Activated CD4-positive, alpha-beta memory T cell treated with anti-CD3 and anti-CD28 coated beads, Interleukin-2, amount 10 ng/mL, durations not matched to agents 7 days and 5 days (primary cell): ENCODE measurements at regions not wholly inside any gene's neighbourhood (a gene's known extent, or its start where the extent isn't known, plus 50 kb on each side); places are given as distances from the start of the nearest gene placed in this dataset.

Experiments used
- CTCF ChIA-PET: fragments of 350-600 bp; sonication (Branson Sonifier 250); formaldehyde crosslinking; loops from one replicate; lab custom pipeline; 2021; ENCODE audit warnings: antibody characterized with exemption, inconsistent platforms; lab: Charles Lee
- POLR2A ChIA-PET: fragments of 350-600 bp; sonication (Branson Sonifier 250); formaldehyde crosslinking; loops from one replicate; lab custom pipeline; 2021; ENCODE audit warnings: antibody characterized with exemption; lab: Charles Lee
- DNase-seq: peaks from one replicate; pipeline ENCODE4 v3.0.0-alpha.2; 2020
- H3K27ac Mint-ChIP-seq: one replicate; pipeline ENCODE4 v1.8.0; 2021; ENCODE audit warnings: mild to moderate bottlenecking, mixed read lengths
- H3K27me3 Mint-ChIP-seq: one replicate; pipeline ENCODE4 v1.8.0; 2021; ENCODE audit warnings: mixed read lengths
- H3K36me3 Mint-ChIP-seq: one replicate; pipeline ENCODE4 v1.8.0; 2021; ENCODE audit warnings: low read depth, mixed read lengths
- H3K4me1 Mint-ChIP-seq: one replicate; pipeline ENCODE4 v1.8.0; 2021; ENCODE audit warnings: mixed read lengths
- H3K4me3 Mint-ChIP-seq: one replicate; pipeline ENCODE4 v1.8.0; 2021; ENCODE audit warnings: mild to moderate bottlenecking, mixed read lengths
- H3K9me3 Mint-ChIP-seq: one replicate; pipeline ENCODE4 v1.8.0; 2021; ENCODE audit warnings: mixed read lengths

DNA sequence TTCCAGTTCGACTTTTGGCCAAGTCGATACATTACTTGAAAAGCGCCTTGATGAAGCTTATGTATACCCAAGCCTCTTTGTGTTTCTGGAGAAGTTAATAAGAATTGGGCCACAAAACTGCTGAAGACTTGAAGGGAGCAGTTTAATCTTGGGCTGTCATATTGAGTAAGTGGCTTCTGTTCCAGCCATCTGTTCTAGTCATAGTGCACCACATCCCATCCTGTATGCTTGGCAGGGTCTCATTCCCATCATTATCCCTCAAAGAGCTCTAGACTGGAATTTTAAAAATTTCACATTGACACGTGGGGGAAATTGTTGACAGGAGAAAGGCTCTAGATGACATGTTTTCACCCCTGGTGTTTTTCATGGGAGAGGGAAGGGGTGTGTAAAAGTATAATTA, 196.6 kb upstream of the PLPP4 start:
- H3K9me3 Mint-ChIP-seq = no peaks in the 10 kb centered on the region
- ChIA-PET POLR2A (no interaction called here), CTCF (no interaction called here)
- no peak overlapping the region for H3K4me3 Mint-ChIP-seq
- DNase-seq = no peak
- no peaks in the 10 kb centered on the region for H3K4me1 Mint-ChIP-seq
- no peaks in the 10 kb centered on the region for H3K36me3 Mint-ChIP-seq
- H3K27ac Mint-ChIP-seq = no peak overlapping the region
- H3K27me3 Mint-ChIP-seq = peaks cover 10% of the 10 kb centered on the region

- ChIA-PET CTCF (no interaction called here), POLR2A (no interaction called here)
- no peak overlapping the region for H3K27ac Mint-ChIP-seq
- no peaks in the 10 kb centered on the region for H3K9me3 Mint-ChIP-seq
- no peak for DNase-seq
- H3K4me3 Mint-ChIP-seq = no peak overlapping the region
- no peaks in the 10 kb centered on the region for H3K4me1 Mint-ChIP-seq
- peaks cover 10% of the 10 kb centered on the region for H3K27me3 Mint-ChIP-seq
- H3K36me3 Mint-ChIP-seq = no peaks in the 10 kb centered on the region
Measured at GRCh38 chr10:120262857-120263547, 194.0 kb upstream of the PLPP4 start.

- peaks cover 10% of the 10 kb centered on the region for H3K27me3 Mint-ChIP-seq
- CTCF ChIA-PET = no interaction called here
Measured at GRCh38 chr10:120266022-120266421, 191.0 kb upstream of the PLPP4 start.

DNA sequence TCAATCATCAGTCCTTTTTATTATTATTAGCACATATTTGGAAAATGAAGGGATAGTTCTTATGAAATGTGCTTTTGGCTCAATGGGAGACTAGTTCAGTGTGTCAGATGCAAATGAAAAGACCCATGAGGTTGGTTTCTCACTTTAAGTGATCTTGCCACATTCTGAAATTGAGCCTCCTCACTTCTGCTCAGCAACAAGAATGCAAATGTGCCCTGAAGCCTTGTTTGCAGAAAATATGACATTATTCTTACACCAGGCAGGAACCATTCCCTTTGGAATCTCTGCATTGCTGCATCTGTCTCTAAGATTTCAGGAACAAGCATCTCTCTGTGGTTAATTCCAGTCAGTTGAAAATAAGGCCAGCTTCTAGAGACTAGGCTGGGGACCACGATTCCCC, 186.1 kb upstream of the PLPP4 start:
- no peaks in the 10 kb centered on the region for H3K36me3 Mint-ChIP-seq
- CTCF ChIA-PET = no interaction called here
- POLR2A ChIA-PET = no interaction called here

More at GRCh38 chr10:120266022-120266421, 191.0 kb upstream of the PLPP4 start:
- no peak for DNase-seq
- H3K4me1 Mint-ChIP-seq = no peaks in the 10 kb centered on the region
- POLR2A ChIA-PET = no interaction called here
- H3K4me3 Mint-ChIP-seq = no peak overlapping the region
- no peaks in the 10 kb centered on the region for H3K36me3 Mint-ChIP-seq
- no peaks in the 10 kb centered on the region for H3K9me3 Mint-ChIP-seq
- H3K27ac Mint-ChIP-seq = no peak overlapping the region

DNA sequence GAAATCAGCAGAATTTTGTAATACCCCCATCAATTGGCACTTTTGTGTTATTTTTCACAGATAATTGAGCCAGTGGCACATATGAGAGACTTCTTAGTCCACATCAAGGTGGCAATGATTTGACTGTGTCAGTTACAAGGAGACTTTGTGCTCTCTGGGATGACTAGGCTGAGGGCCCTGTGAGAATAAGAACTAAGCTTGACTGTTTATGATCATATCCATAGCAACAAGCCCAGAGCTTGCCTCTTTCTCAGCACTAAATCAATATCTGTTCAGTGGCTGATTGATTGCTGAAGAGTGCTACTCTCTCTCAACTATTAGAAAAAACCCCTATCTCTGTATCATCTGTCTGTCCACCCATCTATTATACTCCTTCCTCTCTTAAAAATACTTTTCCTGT, 185.3 kb upstream of the PLPP4 start:
- Mint-ChIP-seq H3K9me3 (no peaks in the 10 kb centered on the region), H3K4me1 (no peaks in the 10 kb centered on the region), H3K4me3 (no peak overlapping the region), H3K27ac (no peak overlapping the region), H3K27me3 (no peaks in the 10 kb centered on the region), H3K36me3 (no peaks in the 10 kb centered on the region)
- CTCF ChIA-PET = no interaction called here
- DNase-seq = no peak
- POLR2A ChIA-PET = no interaction called here

More for the DNA sequence above, 186.1 kb upstream of the PLPP4 start:
- Mint-ChIP-seq H3K9me3 (no peaks in the 10 kb centered on the region), H3K27me3 (no peaks in the 10 kb centered on the region), H3K27ac (no peak overlapping the region), H3K4me1 (no peaks in the 10 kb centered on the region), H3K4me3 (no peak overlapping the region)
- no peak for DNase-seq

DNA sequence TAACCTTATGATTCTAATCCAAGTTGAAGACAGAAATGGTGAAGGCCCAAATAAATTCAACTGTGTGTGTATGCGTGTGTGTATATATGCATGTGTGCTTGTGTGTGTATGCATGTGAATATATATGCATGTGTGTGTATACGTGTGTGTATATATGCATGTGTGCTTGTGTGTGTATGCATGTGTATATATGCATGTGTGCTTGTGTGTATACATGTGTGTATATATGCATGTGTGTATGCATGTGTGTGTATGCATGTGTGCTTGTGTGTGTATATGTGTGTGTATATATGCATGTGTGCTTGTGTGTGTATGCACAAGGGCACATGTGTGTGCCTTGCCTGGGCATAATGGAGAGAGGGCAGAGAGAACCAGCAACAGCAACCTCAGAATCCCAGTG, 184.7 kb upstream of the PLPP4 start:
- CTCF ChIA-PET = no interaction called here
- H3K27ac Mint-ChIP-seq = no peak overlapping the region
- POLR2A ChIA-PET = no interaction called here
- H3K36me3 Mint-ChIP-seq = no peaks in the 10 kb centered on the region
- H3K4me3 Mint-ChIP-seq = no peak overlapping the region
- no peaks in the 10 kb centered on the region for H3K27me3 Mint-ChIP-seq
- no peaks in the 10 kb centered on the region for H3K4me1 Mint-ChIP-seq
- H3K9me3 Mint-ChIP-seq = no peaks in the 10 kb centered on the region
- no peak for DNase-seq

GRCh38 chr10:120278069-120278468, 179.0 kb upstream of the PLPP4 start:
- Mint-ChIP-seq H3K27ac (no peak overlapping the region), H3K27me3 (no peaks in the 10 kb centered on the region), H3K9me3 (no peaks in the 10 kb centered on the region), H3K4me3 (no peak overlapping the region), H3K36me3 (no peaks in the 10 kb centered on the region), H3K4me1 (no peaks in the 10 kb centered on the region)
- ChIA-PET CTCF (no interaction called here), POLR2A (no interaction called here)
- no peak for DNase-seq

GRCh38 chr10:120279196-120279595, 177.8 kb upstream of the PLPP4 start:
- ChIA-PET POLR2A (no interaction called here), CTCF (no interaction called here)
- DNase-seq = no peak
- Mint-ChIP-seq H3K36me3 (no peaks in the 10 kb centered on the region), H3K4me3 (no peak overlapping the region), H3K27ac (no peak overlapping the region), H3K4me1 (no peaks in the 10 kb centered on the region), H3K27me3 (no peaks in the 10 kb centered on the region), H3K9me3 (no peaks in the 10 kb centered on the region)

- ChIA-PET CTCF (no interaction called here), POLR2A (no interaction called here)
- H3K4me1 Mint-ChIP-seq = no peaks in the 10 kb centered on the region
Measured at GRCh38 chr10:120282421-120282820, 174.6 kb upstream of the PLPP4 start.

DNA sequence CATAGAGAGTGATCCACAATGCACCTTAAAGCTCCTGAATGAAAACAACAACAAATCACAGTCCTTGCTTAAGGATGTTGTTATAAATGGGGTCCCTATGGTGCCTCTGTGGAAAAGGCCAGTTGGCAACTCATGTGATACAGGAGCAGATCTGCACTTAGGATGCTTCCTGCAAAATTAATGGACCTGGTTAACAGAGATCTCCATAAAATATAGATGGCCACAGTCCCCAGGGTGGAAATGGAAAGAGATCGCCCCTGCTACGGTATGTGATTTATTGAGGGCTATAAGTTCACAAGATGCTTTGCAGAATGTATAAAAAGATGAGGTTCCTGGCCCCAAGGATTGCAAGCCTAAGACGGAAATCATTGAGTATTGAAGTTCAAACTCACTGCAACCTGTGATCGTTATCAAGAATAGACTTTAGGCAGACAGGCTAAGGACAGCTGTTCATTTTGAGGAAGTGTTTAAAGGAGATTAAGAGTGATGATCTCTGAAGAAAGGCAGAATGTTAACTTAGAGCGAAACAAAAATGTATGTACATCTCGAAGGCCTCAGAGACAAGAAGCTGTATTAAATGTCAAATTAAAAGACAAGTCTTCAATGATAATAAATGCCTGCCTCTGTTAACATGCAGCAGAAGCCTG, 174.1 kb upstream of the PLPP4 start:
- Mint-ChIP-seq H3K27ac (no peak overlapping the region), H3K36me3 (no peaks in the 10 kb centered on the region), H3K4me3 (no peak overlapping the region), H3K9me3 (no peaks in the 10 kb centered on the region), H3K27me3 (no peaks in the 10 kb centered on the region), H3K4me1 (no peaks in the 10 kb centered on the region)
- ChIA-PET CTCF (no interaction called here), POLR2A (no interaction called here)
- DNase-seq = no peak

More at GRCh38 chr10:120282421-120282820, 174.6 kb upstream of the PLPP4 start:
- Mint-ChIP-seq H3K4me3 (no peak overlapping the region), H3K36me3 (no peaks in the 10 kb centered on the region), H3K27ac (no peak overlapping the region), H3K9me3 (no peaks in the 10 kb centered on the region), H3K27me3 (no peaks in the 10 kb centered on the region)
- no peak for DNase-seq

- Mint-ChIP-seq H3K27me3 (no peaks in the 10 kb centered on the region), H3K27ac (no peak overlapping the region), H3K36me3 (no peaks in the 10 kb centered on the region), H3K4me1 (no peaks in the 10 kb centered on the region), H3K9me3 (no peaks in the 10 kb centered on the region), H3K4me3 (no peak overlapping the region)
- ChIA-PET CTCF (no interaction called here), POLR2A (no interaction called here)
- DNase-seq = no peak
Measured at GRCh38 chr10:120285408-120285807, 171.6 kb upstream of the PLPP4 start.

- H3K27ac Mint-ChIP-seq = no peak overlapping the region
- H3K4me1 Mint-ChIP-seq = no peaks in the 10 kb centered on the region
- no peaks in the 10 kb centered on the region for H3K9me3 Mint-ChIP-seq
Measured at GRCh38 chr10:120286280-120286679, 170.7 kb upstream of the PLPP4 start.

DNA sequence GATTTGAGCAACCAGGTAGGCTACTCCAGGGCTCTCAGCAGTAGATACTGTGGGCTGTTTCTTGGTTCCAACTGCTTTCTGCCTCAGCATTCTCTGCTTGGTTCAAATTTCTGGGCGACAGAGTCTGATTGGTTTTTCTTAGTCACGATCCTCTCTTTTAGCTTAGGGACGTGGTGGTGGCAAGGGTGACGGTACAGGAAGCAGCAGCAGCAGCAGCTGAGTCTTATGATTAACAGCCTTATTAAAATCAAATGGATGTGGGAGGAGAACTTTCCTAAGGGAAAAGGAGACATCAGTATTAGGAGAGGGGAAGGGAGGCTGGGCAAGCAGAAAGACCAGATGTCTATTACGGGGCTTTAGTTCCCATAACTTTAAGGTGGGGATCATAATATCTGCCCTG, 156.5 kb upstream of the PLPP4 start:
- ChIA-PET POLR2A (no interaction called here), CTCF (no interaction called here)
- H3K4me1 Mint-ChIP-seq = no peaks in the 10 kb centered on the region

More at GRCh38 chr10:120286280-120286679, 170.7 kb upstream of the PLPP4 start:
- ChIA-PET CTCF (no interaction called here), POLR2A (no interaction called here)
- no peak for DNase-seq
- H3K36me3 Mint-ChIP-seq = no peaks in the 10 kb centered on the region
- no peaks in the 10 kb centered on the region for H3K27me3 Mint-ChIP-seq
- H3K4me3 Mint-ChIP-seq = no peak overlapping the region

GRCh38 chr10:120308589-120308988, 148.4 kb upstream of the PLPP4 start:
- ChIA-PET POLR2A (no interaction called here), CTCF (no interaction called here)
- Mint-ChIP-seq H3K27me3 (no peaks in the 10 kb centered on the region), H3K9me3 (no peaks in the 10 kb centered on the region), H3K36me3 (no peaks in the 10 kb centered on the region), H3K4me3 (no peak overlapping the region), H3K4me1 (no peaks in the 10 kb centered on the region), H3K27ac (no peak overlapping the region)
- no peak for DNase-seq

More for the DNA sequence above, 156.5 kb upstream of the PLPP4 start:
- H3K9me3 Mint-ChIP-seq = no peaks in the 10 kb centered on the region
- no peak overlapping the region for H3K4me3 Mint-ChIP-seq
- no peaks in the 10 kb centered on the region for H3K36me3 Mint-ChIP-seq
- DNase-seq = no peak
- peaks cover 3% of the 10 kb centered on the region for H3K27me3 Mint-ChIP-seq
- H3K27ac Mint-ChIP-seq = no peak overlapping the region
